Activated naive CD8-positive, alpha-beta T cell treated with anti-CD3 and anti-CD28 coated beads, Interleukin-2, amount 50 U/mL, for 16 hours (primary cell): ENCODE measurements at regions not wholly inside any gene's neighbourhood (a gene's known extent, or its start where the extent isn't known, plus 50 kb on each side); places are given as distances from the start of the nearest gene placed in this dataset.

Experiments used
- DNase-seq: peaks from one replicate; pipeline ENCODE4 v3.0.0-alpha.2; 2020; ENCODE audit warnings: low read depth, low spot score

DNA sequence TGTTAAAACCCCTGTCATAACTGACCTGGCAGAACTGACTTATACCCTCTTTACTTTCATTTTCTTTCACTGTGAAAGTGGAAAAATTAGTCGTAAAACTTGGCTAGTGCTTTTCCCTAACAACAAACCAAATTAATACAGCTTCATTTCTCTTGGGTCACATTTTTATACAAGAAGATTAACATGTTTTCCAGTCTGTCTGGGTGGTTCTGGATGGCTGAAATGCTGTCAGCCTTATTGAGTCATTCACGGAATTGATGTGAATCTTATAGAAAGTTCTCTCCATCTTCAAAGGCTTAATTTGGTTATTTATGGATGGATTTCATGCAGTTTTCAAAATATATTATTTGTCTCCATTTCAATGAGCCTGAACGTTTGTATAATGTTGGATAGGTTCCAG lies 440.0 kb downstream of the KCTD12 start:
- no peak for DNase-seq

DNA sequence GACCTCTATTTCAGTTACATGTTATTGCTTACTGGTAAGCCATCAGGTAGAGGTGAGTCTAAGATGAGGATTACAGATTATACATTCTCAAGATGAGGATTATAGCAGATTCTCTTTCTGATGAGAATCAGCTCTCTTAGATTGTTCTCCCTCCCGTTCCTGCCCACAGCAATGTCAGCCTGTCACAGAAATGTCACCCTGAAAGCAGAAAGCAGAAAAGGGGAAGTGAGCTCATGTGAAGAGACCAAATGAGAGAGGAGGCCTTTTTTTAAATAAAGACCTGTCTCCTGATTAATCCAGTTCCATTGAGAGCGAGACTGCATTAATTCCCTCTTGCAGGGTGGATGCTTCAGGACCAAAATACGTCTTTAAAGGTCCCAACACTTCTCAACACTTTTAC lies 445.6 kb downstream of the KCTD12 start:
- no peak for DNase-seq

DNA sequence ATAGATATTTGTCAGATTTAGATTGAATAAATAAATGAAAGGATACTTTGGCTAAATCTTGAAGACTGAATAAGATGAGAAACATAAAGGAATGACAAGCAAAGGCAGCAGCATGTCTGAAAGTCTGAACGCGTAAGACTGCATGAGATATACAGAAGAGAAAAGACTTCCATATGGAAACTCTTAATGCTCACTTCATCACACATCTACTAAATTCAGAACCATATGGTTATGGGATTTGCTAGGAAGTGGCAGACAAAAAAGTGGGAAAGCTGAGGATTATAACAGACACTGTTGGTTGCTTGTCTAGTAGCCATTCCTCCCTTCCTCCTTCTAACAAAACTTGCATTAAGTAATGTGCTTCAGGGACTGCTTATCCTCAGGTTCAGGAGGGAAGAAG lies 446.7 kb downstream of the KCTD12 start:
- DNase-seq = no peak

DNA sequence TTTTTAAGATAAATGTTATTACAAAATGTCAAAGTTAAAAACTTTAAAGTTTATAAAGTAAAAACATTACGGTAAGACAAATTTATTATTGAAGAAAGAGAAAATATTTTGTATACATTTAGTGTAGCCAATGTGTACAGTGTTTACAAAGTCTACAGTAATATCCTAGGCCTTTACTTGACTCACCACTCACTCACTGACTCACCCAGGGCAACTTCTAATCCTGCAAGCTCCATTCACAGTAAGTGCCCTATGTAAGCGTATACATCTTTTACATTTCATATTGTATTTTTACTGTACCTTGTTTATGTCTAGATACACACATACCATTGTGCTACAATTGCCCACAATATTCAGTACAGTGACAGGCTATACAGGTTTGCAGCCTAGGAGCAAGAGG lies 448.2 kb downstream of the KCTD12 start:
- no peak for DNase-seq

DNA sequence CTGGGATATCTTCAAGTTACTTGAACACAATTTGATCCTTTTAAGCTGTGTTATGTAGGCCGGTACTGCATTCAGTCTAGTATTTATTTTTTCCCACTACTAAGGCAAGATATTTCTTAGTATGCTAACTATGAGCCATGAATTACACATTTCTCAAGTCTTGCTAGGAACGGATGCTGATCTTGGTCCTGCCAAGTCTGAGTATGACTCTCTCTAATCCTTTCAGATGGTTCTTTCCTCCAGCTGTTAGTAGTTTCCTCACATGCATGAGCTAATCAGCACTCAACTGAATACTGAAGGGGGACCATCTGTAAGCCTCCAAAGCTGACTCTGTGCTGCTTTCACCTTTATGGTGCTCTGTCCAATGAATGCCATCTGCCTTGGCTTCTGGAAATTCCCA lies 460.3 kb downstream of the KCTD12 start:
- no peak for DNase-seq

DNA sequence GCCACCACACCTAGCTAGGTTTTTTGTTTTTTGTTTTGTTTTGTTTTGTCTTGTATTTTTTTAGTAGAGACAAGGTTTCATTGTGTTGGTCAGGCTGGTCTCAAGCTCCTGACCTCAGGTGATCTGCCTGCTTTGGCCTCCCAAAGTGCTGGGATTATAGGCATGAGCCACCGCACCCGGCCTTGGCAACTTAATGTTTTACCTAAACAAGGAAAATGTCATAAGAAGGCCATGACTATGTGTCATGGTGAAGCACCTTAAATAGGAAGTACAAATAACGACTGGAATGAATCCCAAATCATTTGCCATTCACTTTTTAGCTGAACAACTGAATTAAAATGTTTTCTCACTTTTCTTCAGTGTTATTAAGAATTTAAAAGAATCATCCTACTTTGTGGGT lies 465.2 kb downstream of the KCTD12 start:
- no peak for DNase-seq

DNA sequence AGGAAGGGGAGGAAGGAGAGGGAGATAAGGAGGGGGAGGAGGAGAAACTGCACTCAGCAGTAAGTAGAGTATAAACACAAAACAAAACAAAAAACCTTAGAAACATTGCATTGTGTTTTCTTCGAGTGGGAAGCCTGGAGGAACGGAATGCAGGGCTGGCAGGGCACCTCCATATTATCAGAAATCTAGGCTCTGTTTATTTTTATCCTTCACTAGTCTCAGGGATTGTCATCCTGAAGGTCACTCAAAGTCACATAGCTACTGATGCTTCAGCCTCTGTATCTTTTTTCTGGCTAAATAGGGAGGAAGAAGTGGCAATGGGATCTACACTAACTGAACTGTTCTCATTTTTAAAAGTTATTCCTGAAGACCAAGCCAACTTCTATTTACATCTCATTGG lies 467.8 kb downstream of the KCTD12 start:
- DNase-seq = no peak

DNA sequence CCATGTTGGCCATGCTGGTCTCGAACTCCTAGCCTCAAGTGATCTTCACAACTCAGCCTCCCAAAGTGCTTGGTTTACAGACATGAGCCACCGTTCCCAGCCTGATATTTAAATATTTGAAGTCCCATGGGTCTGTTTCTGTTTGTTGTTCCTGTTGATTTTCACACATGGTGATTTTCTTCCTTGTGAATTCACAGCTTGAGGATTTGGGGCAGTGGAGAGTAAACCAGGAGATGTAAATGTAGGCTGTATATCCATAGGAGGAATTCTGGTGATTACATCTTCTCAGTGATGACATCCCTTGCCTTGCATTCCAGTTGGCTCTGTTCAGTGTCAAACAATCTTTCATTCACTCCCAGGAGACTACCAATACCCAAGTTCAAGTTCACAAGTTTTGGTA lies 471.9 kb downstream of the KCTD12 start:
- DNase-seq = no peak

DNA sequence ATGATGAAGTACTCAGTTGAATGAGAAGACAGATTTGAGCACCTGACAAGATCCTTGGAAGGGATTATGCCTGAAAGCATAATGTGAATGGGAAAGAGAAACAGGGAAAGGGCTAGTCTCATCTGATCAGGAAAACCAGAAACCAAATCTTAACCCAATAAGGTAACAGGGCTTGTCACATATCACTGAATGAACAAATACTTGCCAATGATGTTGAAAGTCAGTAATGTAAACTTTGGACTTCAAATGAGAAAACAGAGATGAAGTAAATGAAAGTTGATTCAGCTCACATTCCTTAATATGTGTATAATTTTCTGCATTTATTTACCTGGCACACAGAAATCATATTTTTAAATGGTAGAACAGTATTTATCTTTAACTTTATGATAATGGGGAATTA lies 480.0 kb downstream of the KCTD12 start:
- no peak for DNase-seq

DNA sequence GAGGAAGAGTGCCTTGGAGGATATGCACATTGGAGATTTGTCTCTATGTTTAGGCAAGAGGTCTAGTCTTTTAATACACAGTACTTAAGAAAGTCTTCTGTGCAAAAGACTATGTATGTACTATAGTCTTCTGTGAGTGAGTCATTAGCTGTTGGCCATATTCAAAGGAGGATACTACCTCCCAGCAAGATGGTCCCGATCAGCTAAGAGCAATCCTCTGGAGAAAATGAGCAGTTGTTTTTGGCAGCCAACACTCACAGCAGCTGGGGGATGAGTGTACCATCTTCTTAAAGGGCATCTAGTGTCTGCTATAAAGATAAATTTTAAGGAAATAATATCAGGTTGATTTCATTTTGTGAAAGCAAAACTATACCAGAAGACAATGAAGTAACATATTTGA lies 487.8 kb downstream of the KCTD12 start:
- DNase-seq = no peak

DNA sequence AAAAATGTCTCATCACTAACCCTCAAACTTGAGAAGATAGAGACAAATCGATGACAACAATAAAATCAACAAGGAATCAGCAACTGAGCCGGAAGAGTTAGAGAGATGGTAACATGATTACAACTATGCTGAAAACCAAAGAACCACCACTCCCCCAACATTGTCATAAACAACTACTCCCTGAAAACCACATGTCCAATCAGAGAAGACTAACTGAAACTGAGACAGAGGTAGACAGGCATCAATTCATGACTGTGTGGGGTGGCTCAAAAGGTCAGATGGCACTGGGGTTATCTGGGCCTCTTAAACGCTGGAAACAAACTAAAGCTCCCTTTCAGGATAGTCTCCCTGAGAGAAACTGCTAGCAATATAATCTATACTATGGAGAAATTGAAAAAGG lies 488.8 kb downstream of the KCTD12 start:
- no peak for DNase-seq

DNA sequence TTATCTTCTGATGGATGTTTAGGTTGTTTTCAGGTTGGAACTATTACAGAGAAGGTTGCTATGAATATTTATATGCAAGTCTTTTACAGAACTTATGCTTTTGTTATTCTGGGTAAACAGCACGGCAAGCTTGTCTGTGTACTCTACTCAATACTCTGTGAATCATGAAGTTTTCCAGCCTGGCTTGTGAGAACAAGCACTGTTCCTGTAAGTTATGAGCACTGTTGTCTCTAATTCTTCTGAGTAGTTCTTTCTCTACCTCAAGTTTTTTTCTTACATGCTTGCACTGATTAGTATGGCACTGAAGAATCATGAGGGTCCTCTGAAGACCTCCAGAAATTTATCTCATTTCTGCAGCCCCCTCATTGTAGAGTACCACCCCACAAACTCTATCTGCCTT lies 496.9 kb downstream of the KCTD12 start:
- DNase-seq = no peak

DNA sequence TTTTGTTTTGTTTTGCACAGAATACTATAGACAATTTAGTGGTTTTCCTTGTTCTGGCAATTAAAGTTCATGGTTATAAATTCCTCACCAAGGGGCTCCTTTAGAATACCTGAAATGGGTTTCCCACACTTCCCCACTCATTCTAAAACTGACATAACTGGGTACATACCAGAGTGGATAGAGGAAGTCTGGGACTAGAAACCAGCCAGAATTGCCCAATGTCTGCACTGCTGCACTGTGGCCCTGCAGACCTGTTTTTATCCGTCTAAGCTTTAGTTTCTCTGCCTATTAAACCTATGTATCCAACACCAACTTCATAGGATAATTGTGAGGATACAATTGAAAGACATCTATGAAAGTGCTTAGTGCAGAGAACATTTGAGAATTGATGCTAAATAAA lies 498.6 kb downstream of the KCTD12 start:
- DNase-seq = no peak

DNA sequence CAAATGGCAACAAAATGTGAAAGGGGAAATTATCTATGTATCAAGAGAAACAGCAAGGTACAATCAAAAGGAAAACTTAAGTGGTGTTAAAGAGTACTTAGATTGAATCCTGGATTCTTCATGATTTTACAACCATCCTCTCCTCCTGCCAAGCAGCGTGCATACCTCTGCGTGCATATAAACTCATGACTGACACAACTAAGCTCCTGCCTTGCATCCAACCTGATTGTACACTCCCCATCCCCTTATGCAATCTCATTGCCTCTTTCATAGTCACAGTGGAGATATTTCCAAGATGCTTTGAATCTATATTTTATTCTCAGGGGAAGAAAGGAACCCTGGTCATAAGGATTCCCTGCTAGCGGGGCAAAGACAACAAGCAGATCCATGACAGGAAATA lies 499.9 kb downstream of the KCTD12 start:
- DNase-seq = no peak

DNA sequence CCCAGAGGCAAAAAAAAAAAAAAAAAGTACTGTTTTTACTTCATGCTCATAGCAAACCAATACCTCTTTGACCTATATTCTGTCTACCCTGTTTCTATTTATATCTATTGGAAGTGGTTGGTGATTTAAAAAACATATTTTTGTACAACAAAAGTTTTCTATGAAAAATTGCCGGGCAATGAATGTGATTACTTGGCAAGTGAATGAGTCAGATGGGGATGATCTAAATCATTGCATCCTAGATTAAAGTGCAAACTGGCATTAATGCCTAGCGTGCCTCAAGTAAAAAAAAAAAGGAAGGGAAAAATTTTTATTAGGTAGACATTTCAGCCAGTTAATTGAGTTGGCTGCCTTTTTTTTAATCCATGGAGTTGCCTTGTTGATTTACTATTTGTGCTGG lies 500.6 kb downstream of the KCTD12 start:
- no peak for DNase-seq

DNA sequence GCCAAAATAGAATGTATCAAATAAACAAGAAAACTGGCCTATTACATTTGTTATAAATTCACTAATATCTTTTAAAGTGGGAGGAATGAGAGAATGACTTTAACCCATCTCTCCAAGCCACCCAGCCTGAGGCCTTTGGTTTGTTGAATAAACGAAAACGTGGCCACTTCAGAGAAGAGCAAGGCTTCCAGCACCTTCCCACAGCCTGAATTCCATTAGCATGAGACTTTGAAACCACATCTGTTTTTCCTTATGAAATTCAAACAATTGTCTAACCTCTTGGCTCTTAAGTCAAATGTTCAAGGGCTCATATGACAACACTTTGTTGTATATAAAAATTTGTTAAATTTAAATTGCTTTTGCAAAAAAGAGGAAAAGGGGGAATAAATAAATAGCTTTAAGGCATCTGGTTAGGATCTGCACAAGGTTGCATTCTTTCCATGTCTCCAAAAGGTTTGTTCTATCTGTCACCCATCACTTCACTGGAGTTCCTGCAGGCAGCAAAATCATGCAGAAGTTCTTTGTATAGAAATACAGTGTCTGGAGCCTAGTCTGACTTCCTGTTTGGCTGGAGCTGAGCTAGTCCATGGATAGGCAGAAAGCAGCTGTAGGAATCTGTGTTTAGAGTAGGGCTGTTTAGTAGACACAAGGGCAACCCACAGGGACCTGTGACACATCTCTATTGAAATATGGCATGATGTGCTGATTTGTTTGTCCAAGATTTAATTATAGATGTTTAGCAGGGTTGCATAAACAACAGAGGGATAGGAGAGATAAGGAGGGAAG lies 502.3 kb downstream of the KCTD12 start:
- no peak for DNase-seq

DNA sequence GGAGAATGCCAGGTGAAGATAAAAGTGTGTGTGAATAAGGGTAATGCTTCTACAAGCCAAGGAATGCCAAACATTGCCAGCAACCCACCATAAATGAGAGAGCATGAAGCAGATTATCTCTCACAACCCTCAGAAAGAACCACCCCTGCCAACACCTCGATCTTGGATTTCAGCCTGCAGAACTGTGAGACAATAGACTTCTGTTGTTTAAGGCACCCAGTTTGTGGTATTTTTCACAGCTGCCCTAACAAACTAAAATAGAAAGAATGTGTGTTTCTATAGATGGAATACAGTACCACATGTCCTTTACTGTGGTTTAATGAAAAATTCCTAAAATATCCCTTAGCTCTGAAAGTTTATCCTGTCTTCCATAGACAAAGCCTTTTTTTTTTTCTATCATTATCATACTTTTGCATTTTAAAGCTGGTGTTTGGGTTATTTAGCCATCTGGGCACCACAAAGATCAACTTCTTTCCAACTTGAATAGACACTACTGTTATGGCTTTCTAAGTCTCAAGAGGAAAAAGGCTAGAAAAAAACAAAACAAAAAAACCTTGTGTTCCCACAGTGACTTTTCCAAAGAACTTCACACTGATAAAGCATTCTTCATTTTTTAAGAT lies 505.6 kb downstream of the KCTD12 start:
- no peak for DNase-seq

DNA sequence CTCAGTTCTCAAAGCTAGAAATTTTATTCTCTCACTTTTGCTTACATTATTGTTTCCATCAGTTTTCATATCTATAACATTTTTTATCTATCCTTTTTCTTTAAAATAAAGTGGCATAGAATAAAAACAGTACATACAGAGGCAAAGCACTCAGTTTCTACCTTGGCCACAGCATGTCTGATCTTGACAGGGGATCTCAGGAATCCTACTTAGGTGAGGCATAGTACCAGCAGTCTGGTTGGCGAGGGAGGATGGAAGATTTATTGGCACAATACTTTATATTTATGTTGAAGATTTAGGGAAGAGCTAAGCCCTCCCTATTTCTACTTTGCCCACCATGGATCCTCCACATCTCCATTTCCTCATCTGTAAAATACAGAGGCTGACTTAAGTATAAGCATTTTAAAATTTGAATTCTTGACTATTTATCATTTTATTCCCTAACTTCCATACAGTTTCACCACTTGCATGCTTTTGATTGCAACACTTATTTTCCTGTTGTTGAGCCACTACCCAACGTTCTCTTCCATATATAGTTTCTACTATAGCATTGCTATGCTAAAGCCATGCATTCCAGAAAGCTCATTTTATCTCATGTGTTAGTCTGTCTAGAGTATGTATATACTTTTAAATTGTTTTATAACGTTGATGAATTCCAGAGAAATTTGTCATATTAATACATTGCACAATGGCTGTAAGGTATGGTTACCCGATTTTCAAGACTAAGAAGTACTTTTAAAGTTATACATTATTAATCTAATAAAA lies 506.7 kb downstream of the KCTD12 start:
- no peak for DNase-seq

DNA sequence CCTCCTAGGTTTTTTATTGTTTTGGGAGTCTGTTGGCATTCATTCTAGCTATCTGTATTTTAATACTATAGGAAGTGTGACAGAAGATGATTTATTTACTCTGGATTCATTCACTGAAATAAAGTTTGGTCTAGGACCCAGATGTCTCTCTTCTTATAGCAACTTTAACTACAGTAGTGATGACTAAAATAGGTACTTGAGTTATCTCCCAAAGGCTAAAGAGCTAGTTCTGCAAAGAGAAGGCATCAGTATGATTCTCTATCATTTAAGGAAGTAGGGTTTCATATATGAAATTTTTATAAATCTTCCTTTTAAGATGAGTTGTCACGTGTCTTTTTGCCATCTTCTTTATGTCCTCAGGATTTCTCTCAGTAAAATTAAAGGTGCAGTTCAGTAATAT lies 507.4 kb downstream of the KCTD12 start:
- no peak for DNase-seq

DNA sequence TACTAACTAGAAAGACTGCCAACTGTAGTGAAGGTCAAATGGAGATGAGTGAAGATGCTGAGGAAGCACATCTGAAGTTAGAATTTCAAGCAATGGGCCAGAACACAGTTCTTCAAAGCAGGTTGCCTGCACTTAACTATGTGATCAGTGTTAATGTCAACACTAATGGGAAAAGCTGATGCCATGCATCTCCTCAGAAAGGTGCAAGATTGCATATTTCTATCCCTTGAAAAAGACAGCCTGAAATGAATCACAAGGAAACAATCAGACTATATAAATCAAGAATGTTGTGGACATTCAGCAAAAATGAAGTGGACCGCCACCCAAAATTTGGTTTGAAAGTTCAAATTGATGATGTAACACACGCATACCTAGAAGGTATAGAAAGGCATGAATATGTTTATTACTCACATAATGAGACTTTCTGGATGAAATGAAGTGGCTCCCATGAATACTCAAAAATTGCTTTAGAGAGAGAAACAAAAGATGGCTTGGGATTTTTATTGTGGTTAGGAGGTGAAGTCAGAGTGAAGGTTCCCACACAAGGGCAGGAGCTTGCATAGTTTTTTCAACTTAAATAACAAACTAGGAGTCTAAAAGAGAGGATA lies 522.4 kb downstream of the KCTD12 start:
- DNase-seq = no peak

DNA sequence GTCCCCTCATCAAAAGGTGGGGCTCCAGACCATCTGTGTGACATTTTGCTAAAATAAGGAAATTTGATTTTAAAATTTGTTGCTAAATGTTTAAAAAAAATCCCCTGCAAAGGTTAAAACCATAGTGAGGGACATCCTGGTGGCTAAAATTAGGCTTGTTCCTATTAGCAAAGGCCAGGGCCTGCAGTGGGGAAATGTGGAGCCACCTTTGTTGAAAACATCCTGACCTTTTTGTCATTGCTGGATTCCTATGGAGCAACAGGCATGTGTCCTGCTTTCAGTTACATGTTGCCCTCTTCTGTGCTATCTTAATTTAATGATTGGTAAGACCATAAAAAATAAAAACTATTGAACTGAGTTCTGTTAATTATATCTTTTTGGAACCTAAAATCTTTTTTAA lies 524.3 kb downstream of the KCTD12 start:
- no peak for DNase-seq

DNA sequence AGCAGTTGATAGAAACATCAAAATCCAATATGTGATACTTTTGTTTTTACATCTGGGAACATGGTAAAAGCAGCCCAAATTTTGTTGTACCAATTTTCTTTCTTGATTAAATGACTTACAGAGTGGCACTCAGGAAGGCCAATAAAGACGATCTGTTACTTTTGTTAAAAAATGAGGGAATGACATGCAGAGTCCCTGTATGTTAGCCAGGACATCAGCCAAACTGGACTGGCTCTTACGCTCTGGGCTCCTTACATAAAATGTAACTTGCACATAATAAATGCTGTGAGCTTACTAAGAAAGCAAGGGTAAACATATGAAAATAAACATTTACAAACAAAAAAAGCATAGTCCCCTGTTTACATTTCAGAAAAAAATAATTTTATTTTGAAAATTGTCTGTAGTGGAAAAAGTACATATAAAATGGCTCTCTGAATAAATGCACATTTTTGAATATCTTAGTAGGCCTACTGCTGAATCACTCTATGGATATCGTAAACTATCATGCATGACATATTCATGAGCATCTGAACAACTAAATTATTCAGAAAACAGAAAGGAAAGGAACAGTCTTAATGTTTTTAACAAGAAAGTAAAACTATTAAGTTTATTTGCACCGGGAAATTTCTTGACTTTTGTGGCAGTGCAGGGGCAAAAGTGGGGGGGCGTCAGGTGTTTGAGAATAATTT lies 534.5 kb downstream of the KCTD12 start:
- no peak for DNase-seq
